SK-N-DZ (cell line): ENCODE measurements at regions not wholly inside any gene's neighbourhood (a gene's known extent, or its start where the extent isn't known, plus 50 kb on each side); places are given as distances from the start of the nearest gene placed in this dataset.

Source experiments
- DNase-seq: peaks from one replicate; pipeline ENCODE4 v3.0.0-alpha.2; 2015; ENCODE audit warnings: low spot score

GRCh38 chr20:50341880-50342637 lies 151.4 kb downstream of the CEBPB start:
- no peak for DNase-seq

- DNase-seq = no peak
Observed at GRCh38 chr20:50342638-50343102, 152.0 kb downstream of the CEBPB start.

DNA sequence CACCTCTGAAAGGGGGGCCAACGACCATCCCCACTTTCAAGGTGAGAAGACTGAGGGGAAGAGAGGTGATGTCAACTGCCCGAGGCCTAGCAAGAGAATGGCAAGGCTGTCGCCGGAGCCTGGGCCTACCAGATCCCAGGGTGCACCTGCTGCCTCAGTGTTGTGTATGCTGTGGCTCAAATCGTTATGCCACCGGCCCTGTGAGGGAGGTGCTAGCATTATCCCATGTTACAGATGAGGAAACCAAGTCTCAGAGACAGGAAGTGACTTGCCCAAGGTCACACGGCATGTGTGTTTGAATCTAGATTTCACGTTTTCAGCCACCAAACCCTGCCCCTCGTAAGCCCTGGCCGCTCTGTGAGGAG lies 152.5 kb downstream of the CEBPB start:
- no peak for DNase-seq

- DNase-seq = no peak
Observed at GRCh38 chr20:50343490-50344179, 153.0 kb downstream of the CEBPB start.

- no peak for DNase-seq
Observed at GRCh38 chr20:50344232-50345071, 153.8 kb downstream of the CEBPB start.

GRCh38 chr20:50345712-50346373 lies 155.2 kb downstream of the CEBPB start:
- DNase-seq = no peak

- no peak for DNase-seq
Observed at GRCh38 chr20:50346374-50347283, 156.0 kb downstream of the CEBPB start.

DNA sequence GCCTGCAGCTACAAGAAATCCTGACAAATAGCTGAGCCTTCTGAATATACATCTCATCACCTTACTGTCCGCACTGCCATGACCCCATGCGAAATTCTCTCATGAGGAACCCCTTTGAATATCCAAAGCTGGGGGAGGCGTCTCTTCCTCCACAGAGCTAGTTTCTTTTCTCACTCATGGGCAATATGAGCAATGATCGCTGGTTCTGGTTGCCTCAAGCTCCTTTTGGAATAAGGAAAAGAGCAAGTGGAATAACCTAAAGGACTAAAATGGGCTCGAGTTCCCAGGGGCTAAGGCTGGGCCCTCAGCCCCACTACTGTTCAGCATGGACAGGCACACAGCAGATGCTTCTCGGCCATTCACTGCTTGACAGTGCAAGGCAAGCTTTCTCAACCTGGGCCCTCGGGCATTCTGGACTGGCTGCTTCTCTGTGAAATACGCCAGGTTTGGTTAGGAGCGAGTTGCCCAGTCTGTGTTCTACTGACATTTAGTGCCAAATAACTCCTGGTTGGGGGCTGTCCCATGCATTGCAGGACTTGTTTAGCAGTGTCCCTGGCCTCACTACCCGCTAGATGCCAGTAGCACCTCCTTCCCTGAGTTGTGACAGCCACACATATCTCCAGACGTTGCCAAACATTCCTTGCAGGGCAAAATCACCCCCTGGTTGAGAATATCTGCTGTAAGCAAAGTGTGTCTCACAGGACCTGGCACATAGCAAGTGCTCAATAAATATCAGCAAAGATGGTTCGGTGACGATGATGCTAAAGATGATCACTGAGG lies 156.8 kb downstream of the CEBPB start:
- no peak for DNase-seq

DNA sequence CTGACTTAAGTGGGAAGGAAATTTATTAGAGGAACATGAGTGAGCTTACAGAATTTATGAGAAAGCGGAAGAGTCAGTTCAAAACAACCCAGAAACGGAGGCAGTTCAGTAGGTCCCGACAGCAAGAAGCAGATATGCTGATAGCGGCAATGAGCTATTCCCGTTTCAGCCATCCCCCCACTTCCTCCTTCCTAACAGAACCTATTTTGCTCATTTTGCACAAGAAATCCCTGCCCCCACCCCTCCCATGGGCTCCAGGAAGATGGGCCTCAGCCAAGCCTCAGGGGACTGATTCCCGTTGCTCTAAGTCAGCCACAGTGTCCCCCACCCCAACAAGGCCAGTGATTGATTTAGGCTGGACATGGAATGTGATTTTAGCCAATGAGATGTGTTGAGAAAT lies 157.5 kb downstream of the CEBPB start:
- DNase-seq = no peak

DNA sequence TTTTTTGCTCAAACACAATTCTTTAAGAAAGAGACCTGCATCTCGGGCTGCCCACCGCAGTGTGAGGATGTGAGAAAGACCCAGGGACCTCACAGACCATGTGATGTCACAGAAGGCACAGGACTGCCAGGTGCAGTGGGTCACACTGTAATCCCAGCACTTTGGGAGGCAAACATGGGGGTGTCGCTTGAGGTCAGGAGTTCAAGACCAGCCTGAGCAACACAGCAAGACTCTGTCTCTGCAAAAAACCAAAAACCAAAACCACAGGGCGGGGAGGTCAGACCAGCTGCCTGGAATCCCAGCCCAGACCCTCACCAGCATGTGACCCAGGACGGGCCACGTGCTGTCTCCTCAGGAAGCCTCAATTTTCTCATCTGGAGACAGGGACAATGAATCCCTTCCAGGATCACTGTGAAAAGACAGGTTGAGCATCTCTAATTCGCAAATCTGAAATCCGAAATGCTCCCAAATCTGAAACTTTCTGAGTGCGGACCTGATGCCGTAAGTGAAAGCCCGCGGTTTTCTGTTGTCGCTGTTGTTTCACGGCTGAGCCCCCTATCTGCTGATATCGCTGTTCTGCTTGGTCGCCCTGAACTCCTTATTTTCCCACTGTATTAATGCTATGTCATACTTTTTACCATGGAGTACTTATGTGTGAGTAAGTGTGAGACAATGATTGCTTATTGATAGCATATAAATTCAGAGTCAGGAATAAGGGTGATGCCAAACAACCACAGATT lies 159.5 kb upstream of the PTPN1 start:
- DNase-seq = no peak

DNA sequence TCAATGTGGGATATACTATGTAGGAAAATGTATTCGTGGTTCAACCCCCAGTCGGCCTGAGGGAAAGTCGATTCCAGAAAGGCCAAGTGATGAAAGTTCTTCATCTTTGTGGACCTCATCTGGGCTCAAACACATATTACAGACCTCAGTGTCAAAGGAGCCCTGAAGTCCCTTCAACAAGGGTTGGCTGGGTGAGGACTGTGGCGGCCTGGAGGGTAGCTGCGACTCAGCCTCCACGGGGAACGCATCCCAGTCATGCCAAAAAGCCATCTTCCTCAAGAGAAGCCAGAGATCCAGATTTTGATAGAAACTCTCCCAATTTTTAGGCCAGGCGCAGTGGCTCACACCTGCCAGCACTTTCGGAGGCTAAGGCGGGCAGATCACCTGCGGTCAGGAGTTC lies 158.6 kb upstream of the PTPN1 start:
- DNase-seq = no peak

DNA sequence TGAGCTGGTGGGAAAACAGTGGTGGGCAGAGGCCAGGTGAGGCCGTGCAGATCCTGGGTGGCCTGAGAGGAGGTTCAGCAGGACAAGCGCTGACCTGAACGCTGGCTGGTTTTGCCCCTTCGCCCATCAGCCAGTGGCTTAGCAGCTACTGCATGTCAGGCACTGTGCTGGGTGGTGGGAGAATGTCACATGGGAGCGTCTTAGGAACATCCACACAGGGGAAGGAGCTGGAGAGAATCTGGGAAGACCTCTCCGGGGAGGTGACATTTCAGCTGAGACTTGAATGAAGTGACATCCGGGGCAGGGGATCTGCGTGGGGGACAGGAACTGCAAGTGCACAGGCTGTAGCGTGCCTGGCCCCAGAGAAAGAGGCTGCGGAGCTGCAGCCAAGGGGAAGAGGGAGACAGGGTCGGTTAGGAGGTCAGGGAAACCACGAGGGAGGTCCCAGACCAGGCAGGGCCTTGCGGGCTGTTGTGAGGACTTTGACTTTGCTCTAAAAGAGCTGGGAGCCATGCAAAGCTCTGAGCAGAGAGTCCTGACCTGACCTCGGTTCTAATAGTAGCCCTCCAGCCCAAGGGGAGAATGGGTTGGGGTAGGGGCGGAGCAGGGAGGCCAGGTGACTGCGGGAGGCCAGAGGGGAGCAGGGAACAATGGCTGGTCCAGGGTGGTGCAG lies 156.8 kb upstream of the PTPN1 start:
- no peak for DNase-seq

DNA sequence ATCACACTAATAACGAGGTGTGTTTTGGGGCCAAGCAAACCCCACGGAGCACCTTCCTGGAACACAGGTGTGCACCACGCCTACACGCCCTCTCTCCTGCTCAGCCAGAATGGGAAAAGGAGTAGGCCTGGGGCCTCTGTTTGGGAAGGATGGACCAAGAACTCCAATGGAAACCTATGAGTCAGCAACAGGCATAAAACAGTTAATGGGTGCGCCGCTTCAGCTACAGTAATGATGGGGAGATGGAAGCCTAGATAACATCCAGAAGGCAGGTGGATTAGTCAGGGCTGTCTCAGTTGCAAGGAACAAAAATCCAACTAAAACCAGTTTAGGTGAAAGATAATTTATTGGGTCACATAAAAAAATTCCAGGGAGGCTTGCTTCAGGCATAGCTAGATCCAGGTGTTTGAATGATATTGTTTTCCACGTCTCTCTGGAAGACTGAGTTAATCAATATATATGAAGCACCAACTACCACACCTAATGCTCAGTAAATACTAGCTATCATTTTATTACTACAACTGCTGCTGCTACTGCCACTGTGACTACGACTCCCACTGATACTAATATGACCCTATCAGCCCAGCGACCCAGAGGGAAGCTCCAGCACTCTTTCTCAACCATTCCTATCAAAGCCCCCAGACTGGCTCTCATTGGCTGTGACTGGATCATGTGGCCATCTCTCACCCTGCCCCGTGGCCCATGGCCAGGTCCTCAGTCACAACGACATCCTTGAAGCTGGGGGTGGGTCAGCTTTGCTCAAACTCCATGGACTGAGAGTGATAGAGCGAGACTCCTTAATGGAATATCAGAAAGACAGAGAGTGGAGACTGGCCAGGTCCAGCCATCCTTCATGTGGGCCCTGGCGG lies 155.2 kb upstream of the PTPN1 start:
- DNase-seq = no peak

- DNase-seq = no peak
Observed at GRCh38 chr20:50355590-50356524, 154.3 kb upstream of the PTPN1 start.

GRCh38 chr20:50356525-50356885 lies 153.7 kb upstream of the PTPN1 start:
- DNase-seq = no peak

DNA sequence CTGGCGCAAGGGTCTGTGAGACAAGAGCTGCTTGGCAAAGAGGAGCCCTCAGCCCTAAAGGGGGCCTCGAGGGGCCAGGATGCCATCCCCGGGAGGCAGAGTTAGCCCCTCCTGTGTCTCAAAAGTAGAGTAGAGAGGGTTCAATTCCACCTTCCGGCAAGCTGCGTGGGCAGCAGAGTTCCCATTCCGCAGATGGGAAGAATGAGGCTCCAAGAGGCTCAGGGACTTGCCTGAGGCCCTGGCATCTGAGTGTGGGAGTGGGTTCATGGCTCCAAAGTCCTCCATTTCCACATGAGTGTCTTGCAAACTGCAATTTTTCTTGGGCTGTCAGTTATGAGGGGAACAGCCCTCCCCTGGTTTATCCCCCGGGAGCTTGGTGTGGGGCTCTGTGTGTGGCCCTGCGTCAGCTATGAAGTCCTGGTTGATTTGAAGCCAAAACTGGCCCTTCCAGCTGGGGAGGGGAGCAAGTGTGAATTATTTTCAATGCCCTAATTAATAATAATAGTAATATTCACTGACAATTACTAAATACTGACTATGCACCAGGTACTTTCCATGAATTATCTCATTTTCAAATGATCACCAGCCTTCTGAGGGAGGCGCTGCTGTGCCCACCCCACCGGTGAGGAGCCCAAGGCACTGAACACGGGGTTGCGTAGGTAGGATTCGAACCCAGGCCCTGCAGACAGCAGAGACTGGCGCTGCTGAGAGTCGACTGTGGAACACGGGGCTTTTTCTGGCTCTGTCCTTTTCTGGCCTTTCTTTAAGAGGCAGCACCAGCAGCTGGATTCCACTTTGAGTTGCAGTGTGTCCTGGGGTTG lies 153.0 kb upstream of the PTPN1 start:
- DNase-seq = no peak
